ENCODE measurements at regions not wholly inside any gene's neighbourhood (a gene's known extent, or its start where the extent isn't known, plus 50 kb on each side); places are given as distances from the start of the nearest gene placed in this dataset.
A peak's percentile ranks its signal among the peaks of the same experiment; 100 is the strongest.

DNA sequence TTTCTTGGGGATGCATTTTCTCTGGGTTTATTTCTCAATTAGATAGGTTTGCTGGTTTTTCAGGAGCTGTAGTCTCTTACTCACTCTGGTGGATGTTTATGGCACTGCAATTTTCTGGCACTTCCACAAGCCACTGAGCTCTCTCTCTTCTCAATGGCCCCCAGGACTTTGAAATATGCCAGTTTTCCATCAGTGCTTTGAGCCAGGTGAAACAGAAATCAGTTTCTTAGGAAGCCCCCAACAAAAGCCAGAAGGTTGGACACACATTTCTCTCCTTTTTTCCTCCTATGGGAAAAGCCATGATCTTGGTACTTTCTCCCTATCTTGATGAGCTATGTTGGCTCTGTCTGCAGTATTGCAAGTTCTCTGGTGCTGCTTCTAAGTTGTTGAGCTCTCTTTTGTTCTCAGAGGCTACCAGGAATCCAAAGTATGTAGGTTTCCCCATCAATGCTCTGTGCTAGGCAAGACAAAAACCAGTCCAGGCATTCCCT lies 90.7 kb upstream of the SMIM36 start:
- TF ChIP-seq POLR2AphosphoS5 (IDR thresholded peaks at IDR 0.05; ENCODE audit: low read depth) = no peak
- TF ChIP-seq, protein P1, sequence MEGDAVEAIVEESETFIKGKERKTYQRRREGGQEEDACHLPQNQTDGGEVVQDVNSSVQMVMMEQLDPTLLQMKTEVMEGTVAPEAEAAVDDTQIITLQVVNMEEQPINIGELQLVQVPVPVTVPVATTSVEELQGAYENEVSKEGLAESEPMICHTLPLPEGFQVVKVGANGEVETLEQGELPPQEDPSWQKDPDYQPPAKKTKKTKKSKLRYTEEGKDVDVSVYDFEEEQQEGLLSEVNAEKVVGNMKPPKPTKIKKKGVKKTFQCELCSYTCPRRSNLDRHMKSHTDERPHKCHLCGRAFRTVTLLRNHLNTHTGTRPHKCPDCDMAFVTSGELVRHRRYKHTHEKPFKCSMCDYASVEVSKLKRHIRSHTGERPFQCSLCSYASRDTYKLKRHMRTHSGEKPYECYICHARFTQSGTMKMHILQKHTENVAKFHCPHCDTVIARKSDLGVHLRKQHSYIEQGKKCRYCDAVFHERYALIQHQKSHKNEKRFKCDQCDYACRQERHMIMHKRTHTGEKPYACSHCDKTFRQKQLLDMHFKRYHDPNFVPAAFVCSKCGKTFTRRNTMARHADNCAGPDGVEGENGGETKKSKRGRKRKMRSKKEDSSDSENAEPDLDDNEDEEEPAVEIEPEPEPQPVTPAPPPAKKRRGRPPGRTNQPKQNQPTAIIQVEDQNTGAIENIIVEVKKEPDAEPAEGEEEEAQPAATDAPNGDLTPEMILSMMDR (IDR thresholded peaks at IDR 0.05; ENCODE audit: insufficient read depth, low read length) = peak; percentile 56
- TF ChIP-seq, protein P2, sequence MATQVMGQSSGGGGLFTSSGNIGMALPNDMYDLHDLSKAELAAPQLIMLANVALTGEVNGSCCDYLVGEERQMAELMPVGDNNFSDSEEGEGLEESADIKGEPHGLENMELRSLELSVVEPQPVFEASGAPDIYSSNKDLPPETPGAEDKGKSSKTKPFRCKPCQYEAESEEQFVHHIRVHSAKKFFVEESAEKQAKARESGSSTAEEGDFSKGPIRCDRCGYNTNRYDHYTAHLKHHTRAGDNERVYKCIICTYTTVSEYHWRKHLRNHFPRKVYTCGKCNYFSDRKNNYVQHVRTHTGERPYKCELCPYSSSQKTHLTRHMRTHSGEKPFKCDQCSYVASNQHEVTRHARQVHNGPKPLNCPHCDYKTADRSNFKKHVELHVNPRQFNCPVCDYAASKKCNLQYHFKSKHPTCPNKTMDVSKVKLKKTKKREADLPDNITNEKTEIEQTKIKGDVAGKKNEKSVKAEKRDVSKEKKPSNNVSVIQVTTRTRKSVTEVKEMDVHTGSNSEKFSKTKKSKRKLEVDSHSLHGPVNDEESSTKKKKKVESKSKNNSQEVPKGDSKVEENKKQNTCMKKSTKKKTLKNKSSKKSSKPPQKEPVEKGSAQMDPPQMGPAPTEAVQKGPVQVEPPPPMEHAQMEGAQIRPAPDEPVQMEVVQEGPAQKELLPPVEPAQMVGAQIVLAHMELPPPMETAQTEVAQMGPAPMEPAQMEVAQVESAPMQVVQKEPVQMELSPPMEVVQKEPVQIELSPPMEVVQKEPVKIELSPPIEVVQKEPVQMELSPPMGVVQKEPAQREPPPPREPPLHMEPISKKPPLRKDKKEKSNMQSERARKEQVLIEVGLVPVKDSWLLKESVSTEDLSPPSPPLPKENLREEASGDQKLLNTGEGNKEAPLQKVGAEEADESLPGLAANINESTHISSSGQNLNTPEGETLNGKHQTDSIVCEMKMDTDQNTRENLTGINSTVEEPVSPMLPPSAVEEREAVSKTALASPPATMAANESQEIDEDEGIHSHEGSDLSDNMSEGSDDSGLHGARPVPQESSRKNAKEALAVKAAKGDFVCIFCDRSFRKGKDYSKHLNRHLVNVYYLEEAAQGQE (IDR thresholded peaks at IDR 0.05; ENCODE audit: insufficient replicate concordance, low read depth) = no peak
